ENCODE measurements at regions not wholly inside any gene's neighbourhood (a gene's known extent, or its start where the extent isn't known, plus 50 kb on each side); places are given as distances from the start of the nearest gene placed in this dataset.

GRCh38 chr6:92273694-92274093 is 1145.7 kb downstream of the EPHA7 start:
- no peak overlapping the region for H3K9ac ChIP-seq (ENCODE audit: low read length)
- H3K4me3 ChIP-seq (ENCODE audit: low read length), result no peak overlapping the region
- H3K9me3 ChIP-seq (ENCODE audit: insufficient read depth, low read length), result no peaks in the 10 kb centered on the region
- no peaks in the 10 kb centered on the region for H4K20me1 ChIP-seq (ENCODE audit: insufficient read depth, low read length)
- no peak overlapping the region for H2AFZ ChIP-seq (ENCODE audit: low read depth, low read length)
- H3K79me2 ChIP-seq (ENCODE audit: low read length), result no peaks in the 10 kb centered on the region
- no peak overlapping the region for H3K27ac ChIP-seq (ENCODE audit: low read length)
- H3K36me3 ChIP-seq (replicated peaks; ENCODE audit: low read depth, low read length), result no peaks in the 10 kb centered on the region
- no peaks in the 10 kb centered on the region for H3K4me1 ChIP-seq (ENCODE audit: low read length)
- no peak for TF ChIP-seq EZH2phosphoT487 (IDR thresholded peaks at IDR 0.05; ENCODE audit: low read depth)
- TF ChIP-seq, protein P1, sequence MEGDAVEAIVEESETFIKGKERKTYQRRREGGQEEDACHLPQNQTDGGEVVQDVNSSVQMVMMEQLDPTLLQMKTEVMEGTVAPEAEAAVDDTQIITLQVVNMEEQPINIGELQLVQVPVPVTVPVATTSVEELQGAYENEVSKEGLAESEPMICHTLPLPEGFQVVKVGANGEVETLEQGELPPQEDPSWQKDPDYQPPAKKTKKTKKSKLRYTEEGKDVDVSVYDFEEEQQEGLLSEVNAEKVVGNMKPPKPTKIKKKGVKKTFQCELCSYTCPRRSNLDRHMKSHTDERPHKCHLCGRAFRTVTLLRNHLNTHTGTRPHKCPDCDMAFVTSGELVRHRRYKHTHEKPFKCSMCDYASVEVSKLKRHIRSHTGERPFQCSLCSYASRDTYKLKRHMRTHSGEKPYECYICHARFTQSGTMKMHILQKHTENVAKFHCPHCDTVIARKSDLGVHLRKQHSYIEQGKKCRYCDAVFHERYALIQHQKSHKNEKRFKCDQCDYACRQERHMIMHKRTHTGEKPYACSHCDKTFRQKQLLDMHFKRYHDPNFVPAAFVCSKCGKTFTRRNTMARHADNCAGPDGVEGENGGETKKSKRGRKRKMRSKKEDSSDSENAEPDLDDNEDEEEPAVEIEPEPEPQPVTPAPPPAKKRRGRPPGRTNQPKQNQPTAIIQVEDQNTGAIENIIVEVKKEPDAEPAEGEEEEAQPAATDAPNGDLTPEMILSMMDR (IDR thresholded peaks at IDR 0.05; ENCODE audit: low read depth, low read length), result no peak
- no peak overlapping the region for H3K4me2 ChIP-seq (ENCODE audit: low read length)
- H3K27me3 ChIP-seq (ENCODE audit: low read depth, low read length), result no peaks in the 10 kb centered on the region

GRCh38 chr6:92271091-92271490 is 1148.3 kb downstream of the EPHA7 start:
- TF ChIP-seq, protein P1 (IDR thresholded peaks at IDR 0.05; ENCODE audit: low read depth, low read length), result no peak
- no peak for TF ChIP-seq EZH2phosphoT487 (IDR thresholded peaks at IDR 0.05; ENCODE audit: low read depth)
- H3K27me3 ChIP-seq (ENCODE audit: low read depth, low read length), result no peaks in the 10 kb centered on the region
- H2AFZ ChIP-seq (ENCODE audit: low read depth, low read length), result no peak overlapping the region
- no peak overlapping the region for H3K4me2 ChIP-seq (ENCODE audit: low read length)
- H3K27ac ChIP-seq (ENCODE audit: low read length), result no peak overlapping the region
- H3K4me3 ChIP-seq (ENCODE audit: low read length), result no peak overlapping the region
- no peaks in the 10 kb centered on the region for H4K20me1 ChIP-seq (ENCODE audit: insufficient read depth, low read length)
- no peak overlapping the region for H3K9ac ChIP-seq (ENCODE audit: low read length)
- no peaks in the 10 kb centered on the region for H3K4me1 ChIP-seq (ENCODE audit: low read length)
- H3K79me2 ChIP-seq (ENCODE audit: low read length), result no peaks in the 10 kb centered on the region
- H3K36me3 ChIP-seq (replicated peaks; ENCODE audit: low read depth, low read length), result no peaks in the 10 kb centered on the region
- H3K9me3 ChIP-seq (ENCODE audit: insufficient read depth, low read length), result no peaks in the 10 kb centered on the region

GRCh38 chr6:92270365-92270764 is 1149.0 kb downstream of the EPHA7 start:
- Histone ChIP-seq H4K20me1 (ENCODE audit: insufficient read depth, low read length) (no peaks in the 10 kb centered on the region), H3K4me1 (ENCODE audit: low read length) (no peaks in the 10 kb centered on the region), H2AFZ (ENCODE audit: low read depth, low read length) (no peak overlapping the region), H3K4me2 (ENCODE audit: low read length) (no peak overlapping the region), H3K36me3 (replicated peaks; ENCODE audit: low read depth, low read length) (no peaks in the 10 kb centered on the region), H3K9ac (ENCODE audit: low read length) (no peak overlapping the region), H3K4me3 (ENCODE audit: low read length) (no peak overlapping the region), H3K27me3 (ENCODE audit: low read depth, low read length) (no peaks in the 10 kb centered on the region), H3K9me3 (ENCODE audit: insufficient read depth, low read length) (no peaks in the 10 kb centered on the region), H3K79me2 (ENCODE audit: low read length) (no peaks in the 10 kb centered on the region), H3K27ac (ENCODE audit: low read length) (no peak overlapping the region)
- TF ChIP-seq, protein P1 (IDR thresholded peaks at IDR 0.05; ENCODE audit: low read depth, low read length), result no peak
- no peak for TF ChIP-seq EZH2phosphoT487 (IDR thresholded peaks at IDR 0.05; ENCODE audit: low read depth)

GRCh38 chr6:92267335-92267734 is 1152.0 kb downstream of the EPHA7 start:
- H3K9me3 ChIP-seq (ENCODE audit: insufficient read depth, low read length), result no peaks in the 10 kb centered on the region
- no peak overlapping the region for H3K9ac ChIP-seq (ENCODE audit: low read length)
- H3K27me3 ChIP-seq (ENCODE audit: low read depth, low read length), result no peaks in the 10 kb centered on the region
- H3K36me3 ChIP-seq (replicated peaks; ENCODE audit: low read depth, low read length), result no peaks in the 10 kb centered on the region
- H3K79me2 ChIP-seq (ENCODE audit: low read length), result no peaks in the 10 kb centered on the region
- H3K4me3 ChIP-seq (ENCODE audit: low read length), result no peak overlapping the region
- no peak overlapping the region for H3K4me2 ChIP-seq (ENCODE audit: low read length)
- TF ChIP-seq, protein P1 (IDR thresholded peaks at IDR 0.05; ENCODE audit: low read depth, low read length), result no peak
- H3K27ac ChIP-seq (ENCODE audit: low read length), result no peak overlapping the region
- H3K4me1 ChIP-seq (ENCODE audit: low read length), result no peaks in the 10 kb centered on the region
- no peak overlapping the region for H2AFZ ChIP-seq (ENCODE audit: low read depth, low read length)
- H4K20me1 ChIP-seq (ENCODE audit: insufficient read depth, low read length), result no peaks in the 10 kb centered on the region

Data from OCI-LY3 (cell line).